Suprapubic skin (tissue), 4 donors: ENCODE measurements at regions not wholly inside any gene's neighbourhood (a gene's known extent, or its start where the extent isn't known, plus 50 kb on each side); places are given as distances from the start of the nearest gene placed in this dataset.

Source experiments
- DNase-seq, 2 donors: peaks; one replicate each; pipeline ENCODE4 v3.0.0-alpha.2; 2019; ENCODE audit warnings: low spot score in 2 of 2
- H3K27ac ChIP-seq: fragments of 200-600 bp; sonication (generic); one replicate; pipeline ENCODE4 v1.5.1; 2019
- H3K27me3 ChIP-seq: fragments of 200-600 bp; sonication (generic); one replicate; pipeline ENCODE4 v1.5.1; 2019
- H3K36me3 ChIP-seq: fragments of 200-600 bp; sonication (generic); one replicate; pipeline ENCODE4 v1.5.1; 2019
- H3K4me1 ChIP-seq: fragments of 200-600 bp; sonication (generic); one replicate; pipeline ENCODE4 v1.5.1; 2019
- H3K4me3 ChIP-seq: fragments of 200-600 bp; sonication (generic); one replicate; pipeline ENCODE4 v1.5.1; 2019; ENCODE audit warnings: mild to moderate bottlenecking
- H3K9me3 ChIP-seq: fragments of 200-600 bp; sonication (generic); one replicate; pipeline ENCODE4 v1.5.1; 2019
- EP300 ChIP-seq: sonication (generic); formaldehyde crosslinking; IDR thresholded peaks from one replicate; pipeline ENCODE4 v1.6.1; 2017; ENCODE audit warnings: antibody characterized with exemption
- POLR2A ChIP-seq, 2 donors: fragments of 450-650 bp; IDR thresholded peaks; one replicate each; pipeline ENCODE4 v1.6.1; 2017; ENCODE audit warnings: antibody characterized with exemption in 2 of 2, mild to moderate bottlenecking in 2 of 2, moderate library complexity in 2 of 2
- POLR2AphosphoS5 ChIP-seq, 3 donors: sonication (generic); formaldehyde crosslinking; IDR thresholded peaks; one replicate each; pipeline ENCODE4 v1.6.1; 2017; ENCODE audit warnings: antibody characterized with exemption in 3 of 3
- WGBS: methylation state at CpG from one replicate; pipeline ENCODE4 v1.1.5; 2018; 5-methylcytosine and 5-hydroxymethylcytosine counted together
- TF ChIP-seq, protein P1 (sequence below), 2 donors: fragments of 200-600 bp in 1 of 2; fragments of 450-650 bp in 1 of 2; sonication (generic) in 1 of 2; IDR thresholded peaks; one replicate each; pipeline ENCODE4 v1.5.1; 2016 to 2019; ENCODE audit warnings: antibody characterized with exemption in 2 of 2, mild to moderate bottlenecking in 1 of 2, moderate library complexity in 1 of 2

DNA sequence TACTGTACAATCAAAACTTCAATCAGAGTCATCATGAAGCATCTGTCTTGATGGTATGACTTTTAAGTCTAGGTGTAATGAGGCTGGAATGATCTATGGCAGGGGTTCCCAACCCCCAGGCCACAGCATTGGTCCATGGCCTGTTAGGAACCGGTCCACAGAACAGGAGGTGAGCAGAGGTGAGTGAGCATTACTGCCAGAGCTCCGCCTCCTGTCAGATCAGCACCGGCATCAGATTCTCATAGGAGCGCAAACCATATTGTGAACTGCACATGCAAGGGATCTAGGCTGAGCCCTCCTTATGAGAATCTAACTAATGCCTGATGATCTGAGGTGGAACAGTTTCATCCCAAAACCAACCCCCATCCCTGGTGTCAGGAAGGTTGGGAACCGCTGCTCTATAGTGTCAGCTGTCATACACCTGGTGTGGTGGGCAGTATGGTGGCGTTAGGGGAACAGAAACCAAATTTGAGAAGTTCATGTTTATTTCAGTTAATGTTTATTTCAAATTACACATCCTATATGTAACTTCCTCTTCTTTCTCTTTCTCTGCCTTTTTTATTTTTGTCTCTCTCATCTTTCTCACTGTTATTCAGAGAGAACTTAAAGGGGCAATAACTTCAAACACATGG, 432.6 kb downstream of the TNS3 start:
- Histone ChIP-seq H3K9me3 (no peaks in the 10 kb centered on the region), H3K27ac (no peak overlapping the region), H3K4me3 (no peak overlapping the region), H3K27me3 (no peaks in the 10 kb centered on the region), H3K4me1 (no peaks in the 10 kb centered on the region), H3K36me3 (no peaks in the 10 kb centered on the region)
- no peak for DNase-seq
- WGBS, result 93% methylated on average over 6 of the region's 6 CpGs
- TF ChIP-seq POLR2A (IDR thresholded peaks at IDR 0.05), result no peak
- TF ChIP-seq, protein P1, sequence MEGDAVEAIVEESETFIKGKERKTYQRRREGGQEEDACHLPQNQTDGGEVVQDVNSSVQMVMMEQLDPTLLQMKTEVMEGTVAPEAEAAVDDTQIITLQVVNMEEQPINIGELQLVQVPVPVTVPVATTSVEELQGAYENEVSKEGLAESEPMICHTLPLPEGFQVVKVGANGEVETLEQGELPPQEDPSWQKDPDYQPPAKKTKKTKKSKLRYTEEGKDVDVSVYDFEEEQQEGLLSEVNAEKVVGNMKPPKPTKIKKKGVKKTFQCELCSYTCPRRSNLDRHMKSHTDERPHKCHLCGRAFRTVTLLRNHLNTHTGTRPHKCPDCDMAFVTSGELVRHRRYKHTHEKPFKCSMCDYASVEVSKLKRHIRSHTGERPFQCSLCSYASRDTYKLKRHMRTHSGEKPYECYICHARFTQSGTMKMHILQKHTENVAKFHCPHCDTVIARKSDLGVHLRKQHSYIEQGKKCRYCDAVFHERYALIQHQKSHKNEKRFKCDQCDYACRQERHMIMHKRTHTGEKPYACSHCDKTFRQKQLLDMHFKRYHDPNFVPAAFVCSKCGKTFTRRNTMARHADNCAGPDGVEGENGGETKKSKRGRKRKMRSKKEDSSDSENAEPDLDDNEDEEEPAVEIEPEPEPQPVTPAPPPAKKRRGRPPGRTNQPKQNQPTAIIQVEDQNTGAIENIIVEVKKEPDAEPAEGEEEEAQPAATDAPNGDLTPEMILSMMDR (IDR thresholded peaks at IDR 0.05), result no peak
- TF ChIP-seq POLR2AphosphoS5 (IDR thresholded peaks at IDR 0.05), result no peak
- TF ChIP-seq EP300, result no peak

DNA sequence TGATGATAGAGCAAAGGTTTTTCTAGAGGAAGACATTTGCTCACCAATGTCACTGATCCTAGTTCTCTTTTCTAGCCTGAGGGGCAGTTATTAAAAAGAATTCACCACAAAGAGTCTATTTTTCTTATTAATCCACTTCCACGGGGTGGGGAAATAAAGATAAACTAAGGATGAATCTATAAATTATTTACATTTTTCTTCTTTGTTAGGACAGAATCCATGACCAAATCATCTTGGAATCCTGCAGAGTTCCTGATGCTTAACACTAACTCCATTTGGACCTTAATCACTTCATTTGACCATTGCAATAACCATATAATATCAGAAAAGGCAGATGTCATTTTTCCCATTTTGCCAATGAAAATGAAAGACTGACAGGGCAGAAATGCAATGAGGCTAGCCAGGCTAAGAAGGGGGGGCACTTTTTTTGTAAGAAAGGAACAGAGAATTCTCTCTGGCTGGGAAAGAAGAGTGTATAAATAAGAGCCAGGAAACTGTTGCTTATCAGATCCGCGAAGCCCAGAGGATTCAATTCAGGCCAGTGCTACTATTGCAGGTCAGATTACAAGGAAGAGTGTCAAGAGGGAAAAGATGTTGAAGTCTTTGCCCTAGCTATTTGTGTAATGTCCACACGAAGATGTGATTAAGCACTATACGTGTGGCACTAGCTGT, 433.2 kb downstream of the TNS3 start:
- no peak for DNase-seq
- H3K27me3 ChIP-seq, result no peaks in the 10 kb centered on the region
- TF ChIP-seq EP300 (no peak), POLR2AphosphoS5 (IDR thresholded peaks at IDR 0.05) (no peak)
- H3K36me3 ChIP-seq, result no peaks in the 10 kb centered on the region
- no peaks in the 10 kb centered on the region for H3K9me3 ChIP-seq
- WGBS, result 67% methylated on average over 5 of the region's 5 CpGs
- no peaks in the 10 kb centered on the region for H3K4me1 ChIP-seq
- no peak overlapping the region for H3K4me3 ChIP-seq
- no peak overlapping the region for H3K27ac ChIP-seq

DNA sequence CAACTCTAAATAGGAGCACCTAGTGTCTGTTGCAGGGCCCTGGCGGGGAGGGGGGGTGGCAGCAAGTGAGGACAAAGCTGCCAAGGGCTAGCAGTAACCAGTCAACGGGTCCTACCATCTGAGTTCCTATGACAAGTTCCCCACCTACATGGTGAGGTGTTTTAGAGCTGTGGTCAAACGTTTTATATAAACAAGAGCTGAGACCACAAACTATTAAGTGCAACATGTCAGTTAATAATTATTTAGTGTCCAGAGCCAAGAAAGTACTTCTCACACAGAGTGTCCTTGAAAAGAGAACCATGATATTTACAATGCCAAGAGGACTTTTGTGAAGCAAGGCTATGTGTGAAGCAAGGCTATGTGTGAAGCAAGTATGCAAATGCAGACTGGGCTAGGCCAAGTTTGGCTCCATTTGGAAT, 434.7 kb downstream of the TNS3 start:
- no peak overlapping the region for H3K27ac ChIP-seq
- no peak for DNase-seq

DNA sequence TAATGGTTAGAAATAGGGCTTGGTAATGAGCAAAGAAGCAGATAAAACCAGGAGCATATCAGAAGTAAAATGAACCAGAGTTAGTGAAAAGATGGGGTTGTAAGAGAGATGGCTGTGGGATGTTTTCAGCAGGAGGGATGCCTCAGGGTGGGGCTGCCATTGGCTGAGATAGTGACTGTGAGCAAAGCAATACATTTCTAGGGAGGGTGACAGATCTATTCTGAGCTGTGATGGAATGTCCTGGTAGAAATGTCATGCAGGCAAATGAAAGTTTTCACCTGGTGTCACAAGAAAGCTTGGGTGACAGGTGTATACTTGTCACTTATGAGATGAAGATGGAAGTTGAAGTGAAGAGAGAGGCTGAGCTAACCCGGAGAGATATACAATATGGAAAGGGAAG, 435.9 kb downstream of the TNS3 start:
- DNase-seq, result no peak
- H3K36me3 ChIP-seq, result no peaks in the 10 kb centered on the region
- no peak overlapping the region for H3K4me3 ChIP-seq
- H3K4me1 ChIP-seq, result peaks cover 9% of the 10 kb centered on the region
- no peak overlapping the region for H3K27ac ChIP-seq
- no peaks in the 10 kb centered on the region for H3K27me3 ChIP-seq
- H3K9me3 ChIP-seq, result no peaks in the 10 kb centered on the region
- 92% methylated on average over 1 of the region's 1 CpG for WGBS
- TF ChIP-seq, protein P1 (IDR thresholded peaks at IDR 0.05), result no peak
- TF ChIP-seq EP300, result no peak

More for the DNA sequence above, 434.7 kb downstream of the TNS3 start:
- TF ChIP-seq POLR2AphosphoS5 (IDR thresholded peaks at IDR 0.05) (no peak), POLR2A (IDR thresholded peaks at IDR 0.05) (no peak), EP300 (no peak)
- TF ChIP-seq, protein P1 (IDR thresholded peaks at IDR 0.05), result no peak
- 72% methylated on average over 3 of the region's 3 CpGs for WGBS
- no peaks in the 10 kb centered on the region for H3K36me3 ChIP-seq
- H3K27me3 ChIP-seq, result no peaks in the 10 kb centered on the region
- H3K4me1 ChIP-seq, result peaks cover 9% of the 10 kb centered on the region
- H3K4me3 ChIP-seq, result no peak overlapping the region
- no peaks in the 10 kb centered on the region for H3K9me3 ChIP-seq

DNA sequence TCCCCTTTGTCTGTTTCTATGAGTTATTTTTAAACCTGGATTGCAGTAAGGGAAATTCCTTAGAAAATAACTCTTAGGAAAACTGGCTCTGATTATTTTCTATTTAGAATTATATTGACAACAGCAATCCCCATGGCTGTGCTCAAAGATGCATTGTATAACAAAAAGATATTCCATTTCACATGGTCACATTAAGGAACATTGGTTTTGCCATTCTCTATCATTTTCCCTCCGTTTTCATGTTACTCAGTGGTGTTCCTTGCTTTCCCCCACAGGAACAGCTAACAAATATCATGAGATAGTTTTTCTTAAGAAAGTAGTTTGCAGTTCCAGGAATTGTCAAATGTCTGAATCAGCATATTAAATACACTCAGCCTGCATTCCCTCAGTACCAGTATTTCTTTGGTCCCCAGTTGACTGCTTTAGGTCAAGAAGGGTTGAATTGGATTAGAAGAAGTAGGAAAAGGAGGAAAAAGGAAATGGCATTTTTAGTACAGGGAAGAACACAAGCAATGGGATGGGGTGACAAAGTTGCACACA, 436.7 kb downstream of the TNS3 start:
- no peak overlapping the region for H3K27ac ChIP-seq
- no peaks in the 10 kb centered on the region for H3K36me3 ChIP-seq
- no peaks in the 10 kb centered on the region for H3K27me3 ChIP-seq
- TF ChIP-seq, protein P1 (IDR thresholded peaks at IDR 0.05), result no peak
- TF ChIP-seq EP300, result no peak
- no peaks in the 10 kb centered on the region for H3K9me3 ChIP-seq
- peaks cover 9% of the 10 kb centered on the region for H3K4me1 ChIP-seq
- no peak overlapping the region for H3K4me3 ChIP-seq
- DNase-seq, result no peak
- WGBS, result 53% methylated on average over 1 of the region's 1 CpG
